ENCODE measurements at regions not wholly inside any gene's neighbourhood (a gene's known extent, or its start where the extent isn't known, plus 50 kb on each side); places are given as distances from the start of the nearest gene placed in this dataset.
"Not testable (repeated sequence)": the region's sequence is repeated elsewhere in the genome, so short reads cannot be mapped to it uniquely, and the experiment has no call there.

GRCh38 chr12:127125607-127126259, 1141.2 kb upstream of the TMEM132C start:
- H3K27ac ChIP-seq, result no peak overlapping the region
- TF ChIP-seq ZFX (IDR thresholded peaks at IDR 0.05; ENCODE audit: borderline replicate concordance) (no peak), CTCF (IDR thresholded peaks at IDR 0.05) (no peak)

- H3K27ac ChIP-seq, result no peak overlapping the region
Measured at GRCh38 chr12:127126260-127126628, 1140.7 kb upstream of the TMEM132C start.

GRCh38 chr12:127127897-127128296, 1139.1 kb upstream of the TMEM132C start:
- H3K27ac ChIP-seq, result no peak overlapping the region
- TF ChIP-seq ZFX (IDR thresholded peaks at IDR 0.05; ENCODE audit: borderline replicate concordance) (no peak), CTCF (IDR thresholded peaks at IDR 0.05) (no peak)

More at GRCh38 chr12:127126260-127126628, 1140.7 kb upstream of the TMEM132C start:
- TF ChIP-seq CTCF (IDR thresholded peaks at IDR 0.05) (no peak), ZFX (IDR thresholded peaks at IDR 0.05; ENCODE audit: borderline replicate concordance) (no peak)

- TF ChIP-seq ZFX (IDR thresholded peaks at IDR 0.05; ENCODE audit: borderline replicate concordance) (no peak), CTCF (IDR thresholded peaks at IDR 0.05) (no peak)
- H3K27ac ChIP-seq, result no peak overlapping the region
Measured at GRCh38 chr12:127130506-127131124, 1136.4 kb upstream of the TMEM132C start.

- no peak overlapping the region for H3K27ac ChIP-seq
Measured at GRCh38 chr12:127133675-127134335, 1133.2 kb upstream of the TMEM132C start.

GRCh38 chr12:127140864-127141484, 1126.0 kb upstream of the TMEM132C start:
- H3K27ac ChIP-seq, result not testable (repeated sequence)

More at GRCh38 chr12:127133675-127134335, 1133.2 kb upstream of the TMEM132C start:
- no peak for TF ChIP-seq CTCF (IDR thresholded peaks at IDR 0.05)
- TF ChIP-seq ZFX (IDR thresholded peaks at IDR 0.05; ENCODE audit: borderline replicate concordance), result no peak

DNA sequence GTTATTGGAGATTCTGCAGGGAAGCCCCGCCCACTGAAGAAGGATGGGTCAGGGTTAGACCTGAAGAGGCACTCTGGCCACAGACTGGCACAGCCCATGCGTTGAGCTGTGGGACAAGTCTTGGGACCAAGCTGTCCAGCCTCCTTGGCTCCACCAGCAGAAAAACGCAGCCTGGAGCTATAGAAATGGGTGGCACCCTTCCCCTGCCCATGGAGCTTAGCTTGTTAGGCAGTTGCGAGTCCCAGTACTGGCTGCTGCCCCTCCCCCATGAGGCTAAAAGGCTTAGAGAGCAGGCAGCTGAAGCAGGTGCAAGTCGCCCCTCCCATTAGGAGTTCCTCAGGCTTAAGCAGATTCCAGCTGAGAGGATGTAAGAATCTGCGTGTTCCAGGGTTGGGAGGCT, 1124.0 kb upstream of the TMEM132C start:
- no peak overlapping the region for H3K27ac ChIP-seq
- TF ChIP-seq CTCF (IDR thresholded peaks at IDR 0.05), result no peak
- TF ChIP-seq ZFX (IDR thresholded peaks at IDR 0.05; ENCODE audit: borderline replicate concordance), result no peak
